DMS 273 (cell line): ENCODE measurements at regions not wholly inside any gene's neighbourhood (a gene's known extent, or its start where the extent isn't known, plus 50 kb on each side); places are given as distances from the start of the nearest gene placed in this dataset.

ENCODE experiments used
- DNase-seq: peaks from one replicate; lab custom pipeline; 2025; ENCODE audit not compliant: unreplicated experiment; lab: John Stamatoyannopoulos, UW

DNA sequence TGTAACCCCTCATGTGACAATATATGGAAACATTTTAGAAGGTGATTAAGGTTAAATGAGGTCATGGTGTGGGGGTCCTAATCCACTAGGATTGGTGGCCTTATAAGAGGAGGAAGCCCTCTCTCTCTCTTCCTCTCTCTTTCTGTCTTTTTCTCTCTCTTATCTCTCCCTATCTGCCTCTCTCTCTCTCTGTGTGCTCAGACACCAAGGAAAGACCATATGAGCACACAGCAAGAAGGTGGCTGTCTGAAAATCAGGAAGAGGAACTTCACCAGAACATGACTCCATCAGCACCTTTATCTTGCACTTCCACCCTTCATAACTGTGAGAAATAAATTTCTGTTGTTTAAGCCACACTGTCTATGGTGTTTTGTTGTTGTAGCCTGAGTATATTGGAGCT, 1472.2 kb downstream of the PCDH7 start:
- no peak for DNase-seq

GRCh38 chr4:32192991-32193390, 1472.8 kb downstream of the PCDH7 start:
- DNase-seq, result no peak

GRCh38 chr4:32196950-32197688, 1477.0 kb downstream of the PCDH7 start:
- no peak for DNase-seq

GRCh38 chr4:32199639-32200038, 1479.5 kb downstream of the PCDH7 start:
- DNase-seq, result no peak

DNA sequence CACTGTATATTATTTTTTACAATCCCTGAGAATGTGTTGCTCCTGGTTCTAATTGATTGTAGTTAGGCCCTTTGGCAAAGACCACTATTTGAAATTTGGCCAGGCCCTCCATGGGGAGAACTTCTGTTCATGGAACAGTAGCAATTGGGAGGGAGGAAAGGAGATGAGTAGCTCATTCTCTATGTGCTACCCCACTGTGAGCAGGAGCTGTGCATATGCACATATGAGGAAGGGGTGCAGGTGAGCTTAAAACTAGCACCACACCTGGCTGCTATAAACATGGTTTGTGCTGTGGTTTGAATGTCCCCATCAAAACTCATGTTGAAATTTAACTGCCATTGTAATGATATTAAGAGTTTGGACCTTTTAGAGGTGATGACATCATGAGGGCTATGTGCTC, 1483.2 kb downstream of the PCDH7 start:
- no peak for DNase-seq

DNA sequence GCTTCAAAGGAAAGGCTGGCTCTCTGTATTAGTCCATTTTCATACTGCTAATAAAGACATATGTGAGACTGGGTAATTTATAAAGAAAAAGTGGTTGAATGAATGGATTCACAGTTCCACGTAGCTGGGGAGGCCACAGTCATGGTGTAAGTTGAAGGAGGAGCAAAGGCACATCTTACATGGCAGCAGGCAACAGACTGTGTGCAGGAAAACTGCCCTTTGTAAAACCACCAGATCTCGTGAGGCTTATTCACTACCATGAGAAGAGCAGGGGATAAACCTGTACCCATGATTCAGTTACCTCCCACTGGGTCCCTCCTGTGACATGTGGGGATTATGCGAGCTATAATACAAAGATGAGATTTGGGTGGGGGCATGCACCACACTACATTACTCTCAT, 1486.6 kb downstream of the PCDH7 start:
- no peak for DNase-seq

- no peak for DNase-seq
Measured at GRCh38 chr4:32207456-32207855, 1487.3 kb downstream of the PCDH7 start.

DNA sequence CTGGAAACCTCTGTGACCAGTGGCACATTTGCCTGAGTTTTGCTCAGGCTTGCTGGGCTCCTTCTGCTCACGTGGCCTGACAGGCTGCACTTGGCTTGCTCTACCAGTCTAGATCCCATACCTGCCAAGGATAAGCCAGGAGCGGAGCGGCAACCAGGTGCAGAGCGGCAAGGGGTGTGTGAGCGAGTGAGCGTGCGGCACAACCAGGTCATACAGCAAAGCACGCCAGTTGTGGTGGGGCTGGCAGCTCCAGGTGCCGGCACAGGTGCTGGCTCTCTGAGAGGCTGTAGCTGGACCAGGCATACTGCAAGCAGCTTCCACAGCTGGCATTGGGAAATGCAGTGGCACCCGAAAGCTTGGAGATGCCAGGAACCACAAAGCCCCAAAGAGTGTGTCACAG, 1495.1 kb downstream of the PCDH7 start:
- DNase-seq, result no peak

DNA sequence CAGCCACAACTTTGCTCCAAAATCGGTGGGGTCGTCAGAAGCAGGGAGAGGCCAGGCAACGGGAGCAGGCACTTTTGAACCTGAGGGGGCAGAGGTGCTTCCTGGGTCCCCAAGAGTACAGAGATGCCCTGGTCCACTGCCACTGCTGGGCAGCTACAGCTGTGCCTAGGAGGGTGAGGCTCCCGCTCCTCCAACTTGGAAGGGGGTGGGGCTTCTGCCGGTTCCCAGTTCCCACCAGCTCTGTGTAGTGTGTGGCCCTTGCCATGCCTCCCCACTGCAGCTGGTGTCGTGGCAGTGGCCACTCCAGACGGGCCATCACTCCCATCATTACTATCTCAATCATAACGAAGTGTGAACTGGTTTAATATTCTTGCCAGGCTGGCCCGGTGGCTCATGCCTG, 1496.3 kb downstream of the PCDH7 start:
- DNase-seq, result no peak

DNA sequence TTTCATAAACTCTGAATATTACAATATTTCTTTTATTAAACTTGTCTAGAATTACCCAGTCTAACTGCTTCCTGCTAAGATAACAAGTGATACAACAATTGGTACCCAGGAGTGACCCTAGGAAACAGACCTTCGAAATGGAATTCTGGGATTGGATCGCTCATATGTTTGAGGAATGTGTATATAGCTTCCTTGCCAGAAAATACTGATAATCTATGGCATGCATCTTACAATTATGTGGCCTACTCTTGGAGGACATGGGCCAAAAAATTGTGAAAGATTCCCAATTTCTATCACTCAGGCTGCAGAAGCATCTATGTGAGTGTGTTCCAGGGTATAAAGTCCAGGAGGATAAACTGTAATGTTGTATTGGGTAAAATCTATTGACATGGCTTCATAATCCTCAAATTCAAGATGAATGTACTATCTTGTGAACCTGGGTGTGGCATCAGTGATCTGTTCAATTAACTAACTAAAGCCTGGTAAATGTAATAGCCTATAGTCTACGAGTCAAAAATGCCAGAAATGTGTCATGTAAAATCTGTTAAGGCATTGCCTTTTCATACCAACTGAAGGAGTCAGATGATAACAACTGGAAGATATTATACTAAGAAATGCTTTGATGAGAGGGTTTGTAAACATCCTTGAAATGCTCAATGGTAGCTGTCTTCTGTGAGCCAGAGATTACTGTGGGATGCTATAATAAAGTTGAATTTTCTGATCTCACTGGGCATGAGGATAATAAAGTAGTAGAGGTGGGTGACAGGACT, 1499.3 kb downstream of the PCDH7 start:
- DNase-seq, result no peak

- DNase-seq, result no peak
Measured at GRCh38 chr4:32226204-32226603, 1506.0 kb downstream of the PCDH7 start.

- DNase-seq, result no peak
Measured at GRCh38 chr4:32226733-32227132, 1506.6 kb downstream of the PCDH7 start.

- no peak for DNase-seq
Measured at GRCh38 chr4:32243926-32244325, 1523.8 kb downstream of the PCDH7 start.

DNA sequence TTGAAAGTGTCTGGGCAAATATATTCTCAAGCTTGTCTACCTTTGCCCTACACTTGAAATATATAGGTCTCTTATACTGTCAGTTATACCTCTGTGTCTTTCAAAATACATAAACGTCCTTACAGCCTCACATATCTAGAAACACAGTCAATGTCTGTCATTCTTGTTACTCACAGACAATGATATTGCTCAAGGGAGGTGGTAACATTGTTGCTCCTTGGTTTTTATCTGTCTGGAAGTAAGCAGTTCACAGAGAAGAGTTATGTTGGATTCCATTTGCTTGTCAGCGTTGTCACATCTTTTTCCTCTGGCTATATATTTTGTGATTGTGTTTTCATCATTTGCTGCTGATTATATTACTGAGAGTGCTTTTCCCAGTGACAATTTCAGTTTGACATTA, 1528.9 kb downstream of the PCDH7 start:
- DNase-seq, result no peak

DNA sequence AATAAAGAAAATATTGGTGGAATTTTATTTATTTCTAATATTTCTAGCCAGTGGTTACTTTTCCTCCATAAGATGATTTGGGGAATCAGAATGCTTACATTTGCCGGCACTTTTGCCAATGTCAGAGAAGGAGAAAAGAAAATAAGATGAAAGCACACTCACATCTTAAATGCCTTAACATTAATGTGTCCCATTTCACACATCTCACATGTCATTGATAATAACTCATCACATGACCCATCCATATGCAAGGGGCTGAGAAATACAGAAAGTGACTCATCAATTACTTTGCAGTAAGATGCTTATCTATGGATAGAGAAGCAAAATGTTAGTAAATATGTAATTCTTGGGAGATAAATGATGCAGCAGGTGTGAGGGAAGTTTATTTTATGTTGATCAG, 1531.0 kb downstream of the PCDH7 start:
- DNase-seq, result no peak

- no peak for DNase-seq
Measured at GRCh38 chr4:32251926-32252325, 1531.8 kb downstream of the PCDH7 start.

GRCh38 chr4:32254216-32254615, 1534.0 kb downstream of the PCDH7 start:
- DNase-seq, result no peak

DNA sequence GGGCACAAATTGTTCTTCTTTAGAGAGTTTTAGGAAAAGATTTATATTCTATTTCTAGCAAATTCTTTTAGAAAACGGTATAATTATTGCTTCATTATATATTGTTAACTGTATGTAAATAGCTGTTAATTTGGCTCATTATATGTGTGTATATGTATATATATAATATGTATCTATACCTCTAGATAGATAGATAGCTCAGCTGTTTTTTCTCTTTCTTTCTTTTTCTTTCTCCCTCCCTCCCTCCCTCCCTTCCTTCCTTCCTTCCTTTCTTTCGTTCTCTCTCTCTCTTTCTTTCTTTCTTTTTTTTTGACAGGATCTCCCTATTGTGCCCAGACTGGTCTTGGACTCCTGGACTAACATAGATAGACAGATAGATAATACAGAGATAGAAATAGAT, 1538.8 kb downstream of the PCDH7 start:
- no peak for DNase-seq

DNA sequence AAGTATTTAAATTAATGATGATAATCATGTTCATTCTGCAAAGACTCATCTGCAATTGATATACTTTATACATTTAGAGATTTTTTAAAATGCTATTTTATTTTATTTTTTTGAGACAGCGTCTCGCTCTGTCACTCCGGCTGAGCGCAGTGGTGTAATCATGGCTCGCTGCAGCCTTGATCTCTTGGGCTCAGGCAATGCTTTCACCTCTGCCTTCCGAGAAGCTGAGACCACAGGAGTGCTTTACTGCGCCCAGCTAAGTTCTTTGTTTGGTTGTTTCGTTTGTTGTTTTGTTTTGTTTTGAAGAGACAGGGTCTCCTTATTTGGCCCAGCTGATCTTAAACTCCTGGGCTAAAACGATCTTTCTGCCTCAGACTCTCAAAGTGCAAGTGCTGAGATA, 1541.0 kb downstream of the PCDH7 start:
- no peak for DNase-seq

- DNase-seq, result no peak
Measured at GRCh38 chr4:32268863-32269262, 1548.7 kb downstream of the PCDH7 start.

GRCh38 chr4:32290102-32290501, 1569.9 kb downstream of the PCDH7 start:
- DNase-seq, result no peak

GRCh38 chr4:32318926-32319325, 1598.8 kb downstream of the PCDH7 start:
- no peak for DNase-seq

DNA sequence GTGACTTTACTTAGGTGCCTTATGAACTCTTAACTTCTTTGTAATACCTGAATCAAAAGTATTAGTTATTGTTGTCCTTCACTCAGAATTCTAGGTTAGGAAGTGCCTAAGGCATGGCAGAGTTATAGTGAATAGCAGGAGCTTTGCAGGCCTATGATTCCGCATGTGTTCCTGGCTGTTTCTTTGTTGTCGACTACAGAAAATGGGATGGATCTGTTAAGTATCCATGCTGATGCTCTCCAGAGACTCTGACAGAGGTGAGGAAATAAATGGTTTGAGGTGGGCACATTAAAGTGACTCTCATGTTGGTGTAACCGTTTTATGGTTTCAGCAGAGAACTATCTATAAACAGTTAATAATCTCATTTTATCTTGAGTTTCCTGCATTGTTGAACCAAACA, 1601.3 kb downstream of the PCDH7 start:
- no peak for DNase-seq
